ENCODE measurements at regions not wholly inside any gene's neighbourhood (a gene's known extent, or its start where the extent isn't known, plus 50 kb on each side); places are given as distances from the start of the nearest gene placed in this dataset.

DNA sequence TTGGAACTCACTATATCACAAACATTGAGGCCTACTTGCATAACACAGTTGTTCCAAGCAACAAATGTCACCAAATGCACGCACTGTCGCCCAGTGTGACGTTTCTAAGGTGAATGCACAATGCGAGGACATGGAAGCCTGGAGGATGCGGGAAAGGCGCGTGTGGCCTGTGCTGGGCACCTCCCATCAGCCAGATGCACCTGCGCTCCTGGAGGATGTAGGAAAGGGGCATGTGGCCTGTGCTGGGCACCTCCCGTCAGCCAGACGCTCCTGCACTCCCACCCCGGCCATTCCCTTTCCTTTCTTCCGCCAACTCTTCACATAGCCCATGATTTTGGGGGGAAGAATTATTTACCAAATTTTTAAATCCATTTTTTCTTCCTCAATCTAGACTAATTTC, 202.4 kb upstream of the SOX1 start:
- TF ChIP-seq CTCF (IDR thresholded peaks at IDR 0.05) (no peak), POLR2AphosphoS5 (IDR thresholded peaks at IDR 0.05) (no peak)
